Suprapubic skin (tissue), 4 donors: ENCODE measurements at regions not wholly inside any gene's neighbourhood (a gene's known extent, or its start where the extent isn't known, plus 50 kb on each side); places are given as distances from the start of the nearest gene placed in this dataset.

Source experiments
- EP300 ChIP-seq: sonication (generic); formaldehyde crosslinking; IDR thresholded peaks from one replicate; pipeline ENCODE4 v1.6.1; 2017; ENCODE audit warnings: antibody characterized with exemption
- POLR2A ChIP-seq, 2 donors: fragments of 450-650 bp; IDR thresholded peaks; one replicate each; pipeline ENCODE4 v1.6.1; 2017; ENCODE audit warnings: antibody characterized with exemption in 2 of 2, mild to moderate bottlenecking in 2 of 2, moderate library complexity in 2 of 2
- POLR2AphosphoS5 ChIP-seq, 3 donors: sonication (generic); formaldehyde crosslinking; IDR thresholded peaks; one replicate each; pipeline ENCODE4 v1.6.1; 2017; ENCODE audit warnings: antibody characterized with exemption in 3 of 3
- TF ChIP-seq, protein P1 (sequence below), 2 donors: fragments of 200-600 bp in 1 of 2; fragments of 450-650 bp in 1 of 2; sonication (generic) in 1 of 2; IDR thresholded peaks; one replicate each; pipeline ENCODE4 v1.5.1; 2016 to 2019; ENCODE audit warnings: antibody characterized with exemption in 2 of 2, mild to moderate bottlenecking in 1 of 2, moderate library complexity in 1 of 2

DNA sequence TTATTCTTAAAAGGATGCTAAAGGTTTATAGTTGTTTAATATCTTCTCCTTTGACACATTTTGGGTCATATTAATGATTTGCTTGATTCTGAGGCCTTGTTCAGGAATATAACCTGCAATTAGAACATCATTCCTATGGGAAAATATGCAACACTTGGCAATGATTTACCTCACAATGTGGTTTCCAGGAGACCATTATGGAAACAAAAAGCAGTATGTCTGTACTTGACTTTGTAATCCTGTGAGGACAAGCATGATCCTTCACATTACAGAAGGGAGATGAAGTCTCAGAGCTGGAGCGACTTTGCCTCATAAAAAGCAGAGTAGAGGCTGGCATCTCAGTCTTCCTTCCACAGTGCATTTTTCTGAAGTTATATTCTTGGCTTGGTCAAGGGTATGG is 57.0 kb upstream of the CDCA7L start:
- TF ChIP-seq POLR2A (IDR thresholded peaks at IDR 0.05) (no peak), POLR2AphosphoS5 (IDR thresholded peaks at IDR 0.05) (no peak), EP300 (no peak)
- TF ChIP-seq, protein P1, sequence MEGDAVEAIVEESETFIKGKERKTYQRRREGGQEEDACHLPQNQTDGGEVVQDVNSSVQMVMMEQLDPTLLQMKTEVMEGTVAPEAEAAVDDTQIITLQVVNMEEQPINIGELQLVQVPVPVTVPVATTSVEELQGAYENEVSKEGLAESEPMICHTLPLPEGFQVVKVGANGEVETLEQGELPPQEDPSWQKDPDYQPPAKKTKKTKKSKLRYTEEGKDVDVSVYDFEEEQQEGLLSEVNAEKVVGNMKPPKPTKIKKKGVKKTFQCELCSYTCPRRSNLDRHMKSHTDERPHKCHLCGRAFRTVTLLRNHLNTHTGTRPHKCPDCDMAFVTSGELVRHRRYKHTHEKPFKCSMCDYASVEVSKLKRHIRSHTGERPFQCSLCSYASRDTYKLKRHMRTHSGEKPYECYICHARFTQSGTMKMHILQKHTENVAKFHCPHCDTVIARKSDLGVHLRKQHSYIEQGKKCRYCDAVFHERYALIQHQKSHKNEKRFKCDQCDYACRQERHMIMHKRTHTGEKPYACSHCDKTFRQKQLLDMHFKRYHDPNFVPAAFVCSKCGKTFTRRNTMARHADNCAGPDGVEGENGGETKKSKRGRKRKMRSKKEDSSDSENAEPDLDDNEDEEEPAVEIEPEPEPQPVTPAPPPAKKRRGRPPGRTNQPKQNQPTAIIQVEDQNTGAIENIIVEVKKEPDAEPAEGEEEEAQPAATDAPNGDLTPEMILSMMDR (IDR thresholded peaks at IDR 0.05) = no peak
